SK-N-SH treated with all-trans-retinoic acid at 6 μM for 48 hours (cell line): ENCODE measurements at regions not wholly inside any gene's neighbourhood (a gene's known extent, or its start where the extent isn't known, plus 50 kb on each side); places are given as distances from the start of the nearest gene placed in this dataset.
"Not testable (repeated sequence)": the region's sequence is repeated elsewhere in the genome, so short reads cannot be mapped to it uniquely, and the experiment has no call there.

ENCODE experiments used
- ATAC-seq: fragments of 200-7000 bp; cut with Tn5 transposase; 3 replicates; pipeline ENCODE4 v1.9.1; 2020; ENCODE audit warnings: mild to moderate bottlenecking, moderate library complexity
- BACH2 ChIP-seq: fragments of 250-450 bp; sonication (Bioruptor Pico); IDR thresholded peaks from 2 replicates; pipeline ENCODE4 v1.9.0; 2021; ENCODE audit warnings: mild to moderate bottlenecking, borderline replicate concordance
- CSDC2 ChIP-seq: fragments of 250-450 bp; sonication (Bioruptor Pico); IDR thresholded peaks from 2 replicates; pipeline ENCODE4 v1.5.0; 2020; ENCODE audit warnings: mild to moderate bottlenecking, moderate library complexity
- GLIS3 ChIP-seq: fragments of 250-450 bp; sonication (Bioruptor Pico); IDR thresholded peaks from 2 replicates; pipeline ENCODE4 v1.5.0; 2020; ENCODE audit warnings: mild to moderate bottlenecking, moderate library complexity
- ISL1 ChIP-seq: fragments of 250-450 bp; sonication (Bioruptor Pico); IDR thresholded peaks from 2 replicates; pipeline ENCODE4 v2.1.2; 2022; ENCODE audit warnings: mild to moderate bottlenecking, moderate library complexity
- OSR1 ChIP-seq: fragments of 250-450 bp; sonication (Bioruptor Pico); IDR thresholded peaks from 2 replicates; pipeline ENCODE4 v1.8.0; 2022; ENCODE audit warnings: moderate library complexity, mild to moderate bottlenecking, inconsistent platforms
- PPARA ChIP-seq: fragments of 250-450 bp; sonication (Bioruptor Pico); IDR thresholded peaks from 2 replicates; pipeline ENCODE4 v1.5.0; 2020; ENCODE audit warnings: mild to moderate bottlenecking, borderline replicate concordance
- SNAI2 ChIP-seq: fragments of 250-450 bp; sonication (Bioruptor Pico); IDR thresholded peaks from 2 replicates; pipeline ENCODE4 v1.5.0; 2020; ENCODE audit warnings: mild to moderate bottlenecking, moderate library complexity
- TOX ChIP-seq: fragments of 250-450 bp; sonication (Bioruptor Pico); IDR thresholded peaks from 2 replicates; pipeline ENCODE4 v1.8.0; 2021; ENCODE audit warnings: mild to moderate bottlenecking, moderate library complexity, borderline replicate concordance
- TSHZ2 ChIP-seq: fragments of 250-450 bp; sonication (Bioruptor Pico); IDR thresholded peaks from 2 replicates; pipeline ENCODE4 v1.5.0; 2020; ENCODE audit warnings: mild to moderate bottlenecking, moderate library complexity
- ZC3H10 ChIP-seq: fragments of 250-450 bp; sonication (Bioruptor Pico); IDR thresholded peaks from 2 replicates; pipeline ENCODE4 v1.5.1; 2021; ENCODE audit warnings: mild to moderate bottlenecking, moderate library complexity
- ZFP3 ChIP-seq: fragments of 250-450 bp; sonication (Bioruptor Pico); IDR thresholded peaks from 2 replicates; pipeline ENCODE4 v1.5.0; 2020; ENCODE audit warnings: mild to moderate bottlenecking, moderate library complexity
- ZFP30 ChIP-seq: fragments of 450-650 bp; formaldehyde crosslinking; IDR thresholded peaks from 2 replicates; pipeline ENCODE4 v1.5.0; 2022; ENCODE audit warnings: mild to moderate bottlenecking, moderate library complexity
- ZNF565 ChIP-seq: fragments of 450-650 bp; formaldehyde crosslinking; conservative IDR thresholded peaks from 2 replicates; pipeline ENCODE4 v1.5.0; 2020; ENCODE audit warnings: low read depth, mild to moderate bottlenecking, moderate library complexity
- ZNF70 ChIP-seq: fragments of 450-650 bp; formaldehyde crosslinking; IDR thresholded peaks from 2 replicates; pipeline ENCODE4 v1.5.0; 2020; ENCODE audit warnings: mild to moderate bottlenecking, moderate library complexity
- TF ChIP-seq, protein P1 (sequence below): fragments of 250-450 bp; sonication (Bioruptor Pico); IDR thresholded peaks from 2 replicates; pipeline ENCODE4 v1.5.1; 2020; ENCODE audit warnings: low read depth, mild to moderate bottlenecking, moderate library complexity
- TF ChIP-seq, protein P2 (sequence below): fragments of 250-450 bp; sonication (Bioruptor Pico); IDR thresholded peaks from 2 replicates; pipeline ENCODE4 v1.5.1; 2021; ENCODE audit warnings: mild to moderate bottlenecking, moderate library complexity

GRCh38 chr4:9602389-9602914, 158.2 kb downstream of the DEFB131A start:
- ATAC-seq, result no peak

DNA sequence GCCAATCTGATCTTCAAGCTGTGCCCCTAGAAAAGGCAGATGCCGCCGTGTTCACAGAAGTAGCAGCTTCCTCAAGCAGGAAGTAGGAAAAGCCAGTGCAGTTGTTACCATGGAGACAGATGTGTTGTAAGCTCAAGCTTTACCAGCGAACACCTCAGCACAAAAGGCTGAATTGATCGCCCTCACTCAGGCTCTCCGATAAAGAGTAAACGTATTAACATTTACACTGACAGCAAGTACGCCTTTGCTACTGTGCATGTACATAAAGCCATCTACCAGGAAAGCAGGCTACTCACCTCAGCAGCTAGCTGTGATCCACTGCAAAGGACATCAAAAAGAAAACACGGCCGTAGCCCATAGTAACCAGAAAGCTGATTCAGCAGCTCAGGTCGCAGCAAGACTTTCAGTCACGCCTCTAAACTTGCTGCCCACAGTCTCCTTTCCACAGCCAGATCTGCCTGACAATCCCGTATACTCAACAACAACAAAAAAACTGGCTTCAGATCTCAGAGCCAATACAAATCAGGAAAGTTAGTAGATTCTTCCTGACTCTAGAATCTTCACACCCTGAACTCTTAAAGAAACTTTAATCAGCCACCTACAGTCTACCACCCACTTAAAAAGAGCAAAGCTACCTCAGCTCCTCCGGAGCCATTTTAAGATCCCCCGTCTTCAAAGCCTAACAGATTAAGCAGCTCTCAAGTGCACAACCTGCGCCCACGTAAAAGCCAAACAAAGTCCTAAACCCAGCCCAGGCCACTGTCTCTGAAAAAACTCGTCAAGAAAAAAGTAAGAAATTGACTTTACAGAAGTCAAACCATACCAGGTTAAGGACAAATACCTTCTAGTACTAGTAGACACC, 160.0 kb downstream of the DEFB131A start:
- not testable (repeated sequence) for ATAC-seq

More at GRCh38 chr4:9602389-9602914, 158.2 kb downstream of the DEFB131A start:
- TF ChIP-seq SNAI2 (CRISPR knock-in tag) (no peak), ZFP30 (no peak), GLIS3 (CRISPR knock-in tag) (no peak), OSR1 (CRISPR knock-in tag) (no peak), ZFP3 (CRISPR knock-in tag) (no peak), BACH2 (no peak), ZC3H10 (no peak)
- TF ChIP-seq, protein P1, sequence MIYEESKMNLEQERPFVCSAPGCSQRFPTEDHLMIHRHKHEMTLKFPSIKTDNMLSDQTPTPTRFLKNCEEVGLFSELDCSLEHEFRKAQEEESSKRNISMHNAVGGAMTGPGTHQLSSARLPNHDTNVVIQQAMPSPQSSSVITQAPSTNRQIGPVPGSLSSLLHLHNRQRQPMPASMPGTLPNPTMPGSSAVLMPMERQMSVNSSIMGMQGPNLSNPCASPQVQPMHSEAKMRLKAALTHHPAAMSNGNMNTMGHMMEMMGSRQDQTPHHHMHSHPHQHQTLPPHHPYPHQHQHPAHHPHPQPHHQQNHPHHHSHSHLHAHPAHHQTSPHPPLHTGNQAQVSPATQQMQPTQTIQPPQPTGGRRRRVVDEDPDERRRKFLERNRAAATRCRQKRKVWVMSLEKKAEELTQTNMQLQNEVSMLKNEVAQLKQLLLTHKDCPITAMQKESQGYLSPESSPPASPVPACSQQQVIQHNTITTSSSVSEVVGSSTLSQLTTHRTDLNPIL, result no peak

GRCh38 chr4:9604893-9605190, 160.6 kb downstream of the DEFB131A start:
- not testable (repeated sequence) for ATAC-seq

- ATAC-seq, result no peak
- TF ChIP-seq ISL1 (CRISPR knock-in tag) (no peak), OSR1 (CRISPR knock-in tag) (no peak), ZNF565 (CRISPR knock-in tag) (no peak)
- TF ChIP-seq, protein P2, sequence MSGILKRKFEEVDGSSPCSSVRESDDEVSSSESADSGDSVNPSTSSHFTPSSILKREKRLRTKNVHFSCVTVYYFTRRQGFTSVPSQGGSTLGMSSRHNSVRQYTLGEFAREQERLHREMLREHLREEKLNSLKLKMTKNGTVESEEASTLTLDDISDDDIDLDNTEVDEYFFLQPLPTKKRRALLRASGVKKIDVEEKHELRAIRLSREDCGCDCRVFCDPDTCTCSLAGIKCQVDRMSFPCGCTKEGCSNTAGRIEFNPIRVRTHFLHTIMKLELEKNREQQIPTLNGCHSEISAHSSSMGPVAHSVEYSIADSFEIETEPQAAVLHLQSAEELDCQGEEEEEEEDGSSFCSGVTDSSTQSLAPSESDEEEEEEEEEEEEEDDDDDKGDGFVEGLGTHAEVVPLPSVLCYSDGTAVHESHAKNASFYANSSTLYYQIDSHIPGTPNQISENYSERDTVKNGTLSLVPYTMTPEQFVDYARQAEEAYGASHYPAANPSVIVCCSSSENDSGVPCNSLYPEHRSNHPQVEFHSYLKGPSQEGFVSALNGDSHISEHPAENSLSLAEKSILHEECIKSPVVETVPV (CRISPR knock-in tag), result no peak
Observed at GRCh38 chr4:9608300-9608699, 164.1 kb downstream of the DEFB131A start.

DNA sequence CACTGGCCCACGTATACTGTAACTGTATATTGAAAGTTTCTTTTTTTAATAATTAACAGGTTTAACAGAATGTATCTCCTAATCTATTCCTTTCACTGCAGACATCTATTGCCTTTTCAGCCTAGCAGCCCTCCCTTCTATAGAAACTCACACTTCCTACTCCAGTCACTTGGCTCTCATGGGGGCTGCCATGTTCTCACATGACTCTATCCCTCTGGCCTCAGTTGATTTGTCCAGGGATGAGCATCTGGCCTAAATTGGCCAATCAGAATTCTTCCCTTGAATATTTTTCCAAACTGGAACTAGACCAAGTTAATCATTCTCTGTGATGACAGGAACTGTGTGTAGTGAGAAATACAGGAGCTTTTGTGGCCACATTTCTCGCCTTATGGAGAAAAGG, 166.1 kb downstream of the DEFB131A start:
- ATAC-seq, result not testable (repeated sequence)

- no peak for TF ChIP-seq TOX (CRISPR knock-in tag)
- no peak for TF ChIP-seq PPARA (CRISPR knock-in tag)
- no peak for TF ChIP-seq BACH2
- no peak for TF ChIP-seq GLIS3 (CRISPR knock-in tag)
- no peak for TF ChIP-seq CSDC2 (CRISPR knock-in tag)
- TF ChIP-seq ZNF70, result no peak
- TF ChIP-seq, protein P2 (CRISPR knock-in tag), result no peak
- no peak for TF ChIP-seq TSHZ2 (CRISPR knock-in tag)
- ATAC-seq, result no peak
Observed at GRCh38 chr4:9611101-9611500, 166.9 kb downstream of the DEFB131A start.

DNA sequence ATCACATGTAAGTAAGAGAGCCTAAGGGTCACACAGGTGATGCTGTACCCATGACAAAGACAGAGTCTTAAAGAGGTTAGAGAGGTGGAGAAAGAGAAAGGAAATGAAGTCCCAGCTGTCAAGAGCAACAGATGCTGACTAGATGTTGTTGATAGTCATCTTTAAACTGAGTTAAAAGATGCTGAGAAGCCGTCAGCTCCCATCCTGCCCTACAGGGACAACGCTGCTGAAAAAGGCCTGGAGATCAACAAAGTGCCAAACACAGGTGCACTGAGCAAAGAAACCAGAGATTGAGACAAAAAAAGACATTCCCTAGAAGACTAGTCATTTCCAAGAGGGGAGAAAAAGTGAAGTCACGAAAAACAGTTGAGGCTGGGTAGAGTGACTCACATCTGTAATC, 145.0 kb upstream of the DRD5 start:
- not testable (repeated sequence) for ATAC-seq

DNA sequence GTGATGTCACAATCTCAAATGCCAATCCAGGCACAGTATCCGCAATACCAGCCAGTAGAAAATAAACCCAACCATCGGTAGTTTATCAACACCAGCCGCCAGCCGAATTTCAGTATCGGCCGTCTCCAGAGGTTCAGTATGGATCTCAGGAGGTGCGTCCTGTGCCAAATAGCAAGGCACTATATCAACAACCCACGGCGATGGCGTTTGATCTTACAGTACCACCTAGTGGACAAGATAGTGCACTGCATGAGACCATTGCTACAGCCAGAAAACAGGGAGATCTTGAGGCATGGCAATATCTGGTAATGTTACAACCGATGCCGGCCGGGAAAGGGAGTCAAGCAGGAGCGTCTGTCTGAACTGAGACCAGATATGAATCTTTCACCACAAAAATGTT, 121.8 kb upstream of the DRD5 start:
- not testable (repeated sequence) for ATAC-seq

DNA sequence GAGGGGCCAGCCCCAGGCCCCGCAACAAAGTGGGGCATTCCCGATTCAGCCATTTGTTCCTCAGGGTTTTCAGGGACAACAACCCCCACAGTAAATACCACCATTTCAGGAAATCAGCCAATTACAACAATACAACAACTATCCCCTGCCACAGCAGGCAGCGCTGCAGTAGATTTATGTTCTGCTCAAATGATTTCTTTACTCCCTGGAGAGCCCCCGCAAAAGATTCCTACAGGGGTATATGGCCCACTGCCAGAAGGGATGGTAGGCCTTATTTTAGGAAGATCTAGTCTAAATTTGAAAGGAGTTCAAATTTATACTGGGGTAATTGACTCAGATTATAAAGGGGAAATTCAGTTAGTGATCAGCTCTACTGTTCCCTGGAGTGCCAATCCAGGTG, 120.5 kb upstream of the DRD5 start:
- ATAC-seq, result not testable (repeated sequence)
